ENCODE measurements at regions not wholly inside any gene's neighbourhood (a gene's known extent, or its start where the extent isn't known, plus 50 kb on each side); places are given as distances from the start of the nearest gene placed in this dataset.

GRCh38 chr6:4698901-4699659 is 77.1 kb upstream of the CDYL start:
- TF ChIP-seq CTCF (IDR thresholded peaks at IDR 0.05) (no peak), POLR2A (IDR thresholded peaks at IDR 0.05) (no peak)

Measured in lower leg skin (tissue), 3 donors.